GM12878 (cell line): ENCODE measurements at regions not wholly inside any gene's neighbourhood (a gene's known extent, or its start where the extent isn't known, plus 50 kb on each side); places are given as distances from the start of the nearest gene placed in this dataset.

Experiments
- BCL11A ChIP-seq: IDR thresholded peaks from 2 replicates; pipeline ENCODE4 v1.6.1; 2011; ENCODE audit warnings: low read depth, low read length
- BRCA1 ChIP-seq: IDR thresholded peaks from 2 replicates; pipeline ENCODE4 v1.6.1; 2011; ENCODE audit warnings: low read depth, low read length, improper control_type of control experiment
- GATAD2B ChIP-seq: fragments of 450-650 bp; conservative IDR thresholded peaks from 2 replicates; pipeline ENCODE4 v1.6.1; 2017; ENCODE audit warnings: low read depth, mild to moderate bottlenecking, moderate library complexity
- IRF5 ChIP-seq: fragments of 450-650 bp; IDR thresholded peaks from 2 replicates; pipeline ENCODE4 v1.6.1; 2017; ENCODE audit warnings: borderline replicate concordance
- ZBED1 ChIP-seq: IDR thresholded peaks from 2 replicates; pipeline ENCODE4 v1.6.1; 2016; ENCODE audit warnings: borderline replicate concordance
- ZNF384 ChIP-seq: IDR thresholded peaks from 2 replicates; pipeline ENCODE4 v1.6.1; 2012; ENCODE audit warnings: low read depth, mild to moderate bottlenecking, low read length, improper control_type of control experiment, borderline replicate concordance
- ZZZ3 ChIP-seq: IDR thresholded peaks from 2 replicates; pipeline ENCODE4 v1.6.1; 2011; ENCODE audit warnings: low read depth; ENCODE audit not compliant: control insufficient read depth, insufficient read length
- TF ChIP-seq, protein P1 (sequence below): IDR thresholded peaks from 2 replicates; pipeline ENCODE4 v1.6.1; 2011; ENCODE audit warnings: low read depth, mild to moderate bottlenecking, low read length, moderate library complexity, borderline replicate concordance; ENCODE audit errors: extremely low read depth
- TF ChIP-seq, protein P2 (sequence below): fragments of 450-650 bp; conservative IDR thresholded peaks from 2 replicates; pipeline ENCODE4 v1.6.1; 2017; ENCODE audit warnings: mild to moderate bottlenecking, moderate library complexity

- TF ChIP-seq, protein P1, sequence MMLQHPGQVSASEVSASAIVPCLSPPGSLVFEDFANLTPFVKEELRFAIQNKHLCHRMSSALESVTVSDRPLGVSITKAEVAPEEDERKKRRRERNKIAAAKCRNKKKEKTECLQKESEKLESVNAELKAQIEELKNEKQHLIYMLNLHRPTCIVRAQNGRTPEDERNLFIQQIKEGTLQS, result no peak
- TF ChIP-seq, protein P2, sequence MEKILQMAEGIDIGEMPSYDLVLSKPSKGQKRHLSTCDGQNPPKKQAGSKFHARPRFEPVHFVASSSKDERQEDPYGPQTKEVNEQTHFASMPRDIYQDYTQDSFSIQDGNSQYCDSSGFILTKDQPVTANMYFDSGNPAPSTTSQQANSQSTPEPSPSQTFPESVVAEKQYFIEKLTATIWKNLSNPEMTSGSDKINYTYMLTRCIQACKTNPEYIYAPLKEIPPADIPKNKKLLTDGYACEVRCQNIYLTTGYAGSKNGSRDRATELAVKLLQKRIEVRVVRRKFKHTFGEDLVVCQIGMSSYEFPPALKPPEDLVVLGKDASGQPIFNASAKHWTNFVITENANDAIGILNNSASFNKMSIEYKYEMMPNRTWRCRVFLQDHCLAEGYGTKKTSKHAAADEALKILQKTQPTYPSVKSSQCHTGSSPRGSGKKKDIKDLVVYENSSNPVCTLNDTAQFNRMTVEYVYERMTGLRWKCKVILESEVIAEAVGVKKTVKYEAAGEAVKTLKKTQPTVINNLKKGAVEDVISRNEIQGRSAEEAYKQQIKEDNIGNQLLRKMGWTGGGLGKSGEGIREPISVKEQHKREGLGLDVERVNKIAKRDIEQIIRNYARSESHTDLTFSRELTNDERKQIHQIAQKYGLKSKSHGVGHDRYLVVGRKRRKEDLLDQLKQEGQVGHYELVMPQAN, result no peak
- TF ChIP-seq ZNF384, result no peak
- TF ChIP-seq BRCA1, result no peak
- no peak for TF ChIP-seq GATAD2B
- no peak for TF ChIP-seq BCL11A
- TF ChIP-seq IRF5, result no peak
- TF ChIP-seq ZZZ3, result no peak
- TF ChIP-seq ZBED1, result no peak
These were observed 1669.3 kb upstream of the CDH9 start (continued) for GRCh38 chr5:28707706-28708105.
